Fibroblast of lung (primary cell): ENCODE measurements at regions not wholly inside any gene's neighbourhood (a gene's known extent, or its start where the extent isn't known, plus 50 kb on each side); places are given as distances from the start of the nearest gene placed in this dataset.

ENCODE experiments used
- DNase-seq, 2 donors: peaks; one replicate each; pipeline versions ENCODE4 v3.0.0 to v3.0.0-alpha.2; 2010; ENCODE audit warnings: low read depth in 2 of 2
- H2AFZ ChIP-seq: 2 replicates; pipeline ENCODE4 v1.5.1; 2012; ENCODE audit warnings: low read length, control low read depth, inconsistent platforms
- H3K27ac ChIP-seq: 2 replicates; pipeline ENCODE4 v1.5.1; 2011; ENCODE audit warnings: low read length, control low read depth; ENCODE audit not compliant: insufficient read depth
- H3K27me3 ChIP-seq: 2 replicates; pipeline ENCODE4 v1.5.1; 2011; ENCODE audit warnings: mild to moderate bottlenecking, low read length; ENCODE audit not compliant: control insufficient read depth, insufficient read depth
- H3K36me3 ChIP-seq: 2 replicates; pipeline ENCODE4 v1.5.1; 2011; ENCODE audit warnings: low read length; ENCODE audit not compliant: control insufficient read depth, insufficient read depth
- H3K4me1 ChIP-seq: 2 replicates; pipeline ENCODE4 v1.5.1; 2011; ENCODE audit warnings: low read length; ENCODE audit not compliant: control insufficient read depth, insufficient read depth; ENCODE audit errors: extremely low read depth
- H3K4me2 ChIP-seq: 2 replicates; pipeline ENCODE4 v1.5.1; 2011; ENCODE audit warnings: low read length, control low read depth; ENCODE audit not compliant: insufficient read depth; ENCODE audit errors: extremely low read depth
- H3K4me3 ChIP-seq, 4 experiments: fragments of 200-600 bp in 1 of 4; sonication (generic) in 1 of 4; replicated peaks in 1 of 4; 2 replicates each; pipeline ENCODE4 v1.5.1; 2011 to 2016; ENCODE audit warnings: low read length in 4 of 4, low read depth in 3 of 4, mild to moderate bottlenecking in 3 of 4, control low read depth in 2 of 4, inconsistent platforms in 1 of 4, mixed read lengths in 1 of 4; ENCODE audit not compliant: insufficient read depth in 1 of 4; ENCODE audit errors: control extremely low read depth in 1 of 4
- H3K79me2 ChIP-seq: 2 replicates; pipeline ENCODE4 v1.5.1; 2012; ENCODE audit warnings: mild to moderate bottlenecking, low read length, inconsistent platforms; ENCODE audit not compliant: control insufficient read depth, insufficient read depth
- H3K9ac ChIP-seq: 2 replicates; pipeline ENCODE4 v1.5.1; 2011; ENCODE audit warnings: mild to moderate bottlenecking, low read length, control low read depth; ENCODE audit not compliant: insufficient read depth
- H3K9me3 ChIP-seq: 2 replicates; pipeline ENCODE4 v1.5.1; 2012; ENCODE audit warnings: low read depth, low read length; ENCODE audit not compliant: control insufficient read depth, insufficient read depth
- H4K20me1 ChIP-seq: 2 replicates; pipeline ENCODE4 v1.5.1; 2011; ENCODE audit warnings: low read length; ENCODE audit not compliant: control insufficient read depth, insufficient read depth; ENCODE audit errors: extremely low read depth
- CTCF ChIP-seq, 2 donors: IDR thresholded peaks in 1 of 2; conservative IDR thresholded peaks in 1 of 2; 1 replicate in 1 of 2; 2 replicates in 1 of 2; pipeline ENCODE4 v1.5.1; 2011 to 2012; ENCODE audit warnings: low read length in 2 of 2, control low read depth in 1 of 2, inconsistent platforms in 1 of 2, low read depth in 1 of 2, mild to moderate bottlenecking in 1 of 2
- EZH2 ChIP-seq: IDR thresholded peaks from 2 replicates; pipeline ENCODE4 v1.5.1; 2012; ENCODE audit warnings: low read length, control low read depth, mild to moderate bottlenecking; ENCODE audit errors: missing control alignments

GRCh38 chr6:3659748-3660147 is 91.8 kb downstream of the PXDC1 start:
- Histone ChIP-seq H4K20me1 (no peaks in the 10 kb centered on the region), H3K4me1 (no peaks in the 10 kb centered on the region), H2AFZ (no peak overlapping the region), H3K27me3 (peaks cover 4% of the 10 kb centered on the region), H3K79me2 (no peaks in the 10 kb centered on the region), H3K9me3 (no peaks in the 10 kb centered on the region), H3K4me3 (no peak overlapping the region), H3K36me3 (no peaks in the 10 kb centered on the region), H3K27ac (no peak overlapping the region), H3K4me2 (no peak overlapping the region), H3K9ac (no peak overlapping the region)
- TF ChIP-seq CTCF (conservative IDR thresholded peaks at IDR 0.05 in 1 of 2, IDR thresholded peaks at IDR 0.05 in 1 of 2; ENCODE audit: low read depth in 1 of 2, low read length in 2 of 2), result no peak
- TF ChIP-seq EZH2, result no peak
- DNase-seq, result no peak

GRCh38 chr6:3656076-3656475 is 95.4 kb downstream of the PXDC1 start:
- Histone ChIP-seq H3K27me3 (peaks cover 14% of the 10 kb centered on the region), H3K4me2 (no peak overlapping the region), H3K9me3 (no peaks in the 10 kb centered on the region), H3K4me1 (no peaks in the 10 kb centered on the region), H3K4me3 (no peak overlapping the region), H3K36me3 (no peaks in the 10 kb centered on the region), H3K79me2 (no peaks in the 10 kb centered on the region), H4K20me1 (no peaks in the 10 kb centered on the region), H2AFZ (no peak overlapping the region), H3K27ac (no peak overlapping the region), H3K9ac (no peak overlapping the region)
- DNase-seq, result no peak
- no peak for TF ChIP-seq CTCF (conservative IDR thresholded peaks at IDR 0.05 in 1 of 2, IDR thresholded peaks at IDR 0.05 in 1 of 2; ENCODE audit: low read depth in 1 of 2, low read length in 2 of 2)
- TF ChIP-seq EZH2, result no peak

GRCh38 chr6:3654898-3655297 is 96.6 kb downstream of the PXDC1 start:
- DNase-seq, result no peak
- no peak for TF ChIP-seq CTCF (conservative IDR thresholded peaks at IDR 0.05 in 1 of 2, IDR thresholded peaks at IDR 0.05 in 1 of 2; ENCODE audit: low read depth in 1 of 2, low read length in 2 of 2)
- no peak for TF ChIP-seq EZH2
- H3K9ac ChIP-seq, result no peak overlapping the region
- no peaks in the 10 kb centered on the region for H3K9me3 ChIP-seq
- H3K4me3 ChIP-seq, result no peak overlapping the region
- H4K20me1 ChIP-seq, result no peaks in the 10 kb centered on the region
- H3K79me2 ChIP-seq, result no peaks in the 10 kb centered on the region
- H3K4me2 ChIP-seq, result no peak overlapping the region
- H3K27me3 ChIP-seq, result peaks cover 14% of the 10 kb centered on the region
- no peaks in the 10 kb centered on the region for H3K4me1 ChIP-seq
- H3K36me3 ChIP-seq, result no peaks in the 10 kb centered on the region
- no peak overlapping the region for H3K27ac ChIP-seq
- H2AFZ ChIP-seq, result no peak overlapping the region
